Loucy (cell line): ENCODE measurements at regions not wholly inside any gene's neighbourhood (a gene's known extent, or its start where the extent isn't known, plus 50 kb on each side); places are given as distances from the start of the nearest gene placed in this dataset.
"Not testable (repeated sequence)": the region's sequence is repeated elsewhere in the genome, so short reads cannot be mapped to it uniquely, and the experiment has no call there.

ENCODE experiments used
- H2AFZ ChIP-seq: fragments of 200-600 bp; sonication (generic); 2 replicates; pipeline ENCODE4 v1.6.0; 2016; ENCODE audit warnings: antibody characterized with exemption, mild to moderate bottlenecking, low read length, moderate library complexity
- H3F3A ChIP-seq: fragments of 200-600 bp; 2 replicates; pipeline ENCODE4 v1.6.0; 2016; ENCODE audit warnings: antibody characterized with exemption, low read depth, mild to moderate bottlenecking
- H3K27me3 ChIP-seq: fragments of 200-600 bp; sonication (generic); 2 replicates; pipeline ENCODE4 v1.6.1; 2014; ENCODE audit warnings: low read length, mild to moderate bottlenecking; ENCODE audit not compliant: insufficient read depth, poor library complexity, severe bottlenecking
- H3K36me3 ChIP-seq: fragments of 200-600 bp; sonication (generic); 2 replicates; pipeline ENCODE4 v1.6.1; 2016; ENCODE audit warnings: low read length; ENCODE audit not compliant: insufficient read depth
- H3K4me1 ChIP-seq: fragments of 200-600 bp; sonication (generic); 2 replicates; pipeline ENCODE4 v1.5.1; 2014; ENCODE audit warnings: low read length, mild to moderate bottlenecking; ENCODE audit not compliant: insufficient read depth, poor library complexity, severe bottlenecking
- H3K4me2 ChIP-seq: fragments of 200-600 bp; sonication (generic); 2 replicates; pipeline ENCODE4 v1.6.0; 2014; ENCODE audit warnings: antibody characterized with exemption, low read length, low read depth, mild to moderate bottlenecking; ENCODE audit not compliant: poor library complexity, severe bottlenecking
- H3K4me3 ChIP-seq: fragments of 200-600 bp; sonication (generic); 2 replicates; pipeline ENCODE4 v1.5.1; 2014; ENCODE audit warnings: low read length, mild to moderate bottlenecking, mixed read lengths; ENCODE audit not compliant: poor library complexity, severe bottlenecking
- H3K79me2 ChIP-seq: fragments of 200-600 bp; sonication (generic); 2 replicates; pipeline ENCODE4 v1.6.1; 2014; ENCODE audit warnings: low read length; ENCODE audit not compliant: insufficient read depth
- H3K9ac ChIP-seq: fragments of 200-600 bp; sonication (generic); 2 replicates; pipeline ENCODE4 v1.6.0; 2014; ENCODE audit warnings: mild to moderate bottlenecking, low read depth, low read length, moderate library complexity; ENCODE audit not compliant: poor library complexity, severe bottlenecking
- H3K9me2 ChIP-seq: fragments of 200-600 bp; sonication (generic); replicated peaks from 2 replicates; pipeline ENCODE4 v1.6.1; 2016; ENCODE audit warnings: low read depth, low read length, mixed read lengths
- H3K9me3 ChIP-seq: fragments of 200-600 bp; sonication (generic); 2 replicates; pipeline ENCODE4 v1.6.1; 2014; ENCODE audit warnings: mild to moderate bottlenecking, antibody characterized with exemption, low read length, low read depth; ENCODE audit not compliant: insufficient read depth
- H4K20me1 ChIP-seq: fragments of 200-600 bp; sonication (generic); 2 replicates; pipeline ENCODE4 v1.6.0; 2014; ENCODE audit warnings: antibody characterized with exemption, low read length, mild to moderate bottlenecking; ENCODE audit not compliant: insufficient read depth, poor library complexity, severe bottlenecking
- CTCF ChIP-seq: fragments of 200-600 bp; sonication (generic); conservative IDR thresholded peaks from 2 replicates; pipeline ENCODE4 v1.5.1; 2014; ENCODE audit warnings: mild to moderate bottlenecking, antibody characterized with exemption, low read length
- EZH2phosphoT487 ChIP-seq: fragments of 200-600 bp; IDR thresholded peaks from 2 replicates; pipeline ENCODE4 v1.6.1; 2018; ENCODE audit warnings: antibody characterized with exemption, mild to moderate bottlenecking, moderate library complexity, borderline replicate concordance

GRCh38 chr3:176840641-176841286 is 356.5 kb downstream of the TBL1XR1 start:
- Histone ChIP-seq H4K20me1 (no peaks in the 10 kb centered on the region), H3K9me2 (no peaks in the 10 kb centered on the region), H3K9ac (no peak overlapping the region), H3K4me1 (no peaks in the 10 kb centered on the region), H3K9me3 (no peaks in the 10 kb centered on the region), H3F3A (no peaks in the 10 kb centered on the region), H3K4me2 (no peak overlapping the region), H3K4me3 (no peak overlapping the region), H2AFZ (no peak overlapping the region), H3K27me3 (no peaks in the 10 kb centered on the region), H3K36me3 (no peaks in the 10 kb centered on the region), H3K79me2 (no peaks in the 10 kb centered on the region)
- TF ChIP-seq CTCF, result no peak
- TF ChIP-seq EZH2phosphoT487, result no peak

- Histone ChIP-seq H3K4me3 (no peak overlapping the region), H3F3A (no peaks in the 10 kb centered on the region), H3K4me1 (no peaks in the 10 kb centered on the region), H4K20me1 (no peaks in the 10 kb centered on the region), H3K36me3 (no peaks in the 10 kb centered on the region), H3K9me2 (no peaks in the 10 kb centered on the region), H2AFZ (no peak overlapping the region), H3K9ac (no peak overlapping the region), H3K4me2 (no peak overlapping the region), H3K9me3 (no peaks in the 10 kb centered on the region), H3K79me2 (no peaks in the 10 kb centered on the region), H3K27me3 (no peaks in the 10 kb centered on the region)
- TF ChIP-seq CTCF, result no peak
- no peak for TF ChIP-seq EZH2phosphoT487
These were observed 357.4 kb downstream of the TBL1XR1 start for GRCh38 chr3:176839901-176840300.

GRCh38 chr3:176839466-176839865 is 357.8 kb downstream of the TBL1XR1 start:
- H3K4me3 ChIP-seq, result no peak overlapping the region
- no peak for TF ChIP-seq CTCF
- no peak for TF ChIP-seq EZH2phosphoT487
- no peaks in the 10 kb centered on the region for H3K9me3 ChIP-seq
- no peaks in the 10 kb centered on the region for H3K79me2 ChIP-seq
- no peaks in the 10 kb centered on the region for H3F3A ChIP-seq
- H3K9me2 ChIP-seq, result no peaks in the 10 kb centered on the region
- H2AFZ ChIP-seq, result no peak overlapping the region
- no peaks in the 10 kb centered on the region for H3K27me3 ChIP-seq
- H4K20me1 ChIP-seq, result no peaks in the 10 kb centered on the region
- no peak overlapping the region for H3K4me2 ChIP-seq
- H3K9ac ChIP-seq, result no peak overlapping the region
- H3K36me3 ChIP-seq, result no peaks in the 10 kb centered on the region
- no peaks in the 10 kb centered on the region for H3K4me1 ChIP-seq

GRCh38 chr3:176827244-176827643 is 370.0 kb downstream of the TBL1XR1 start:
- not testable (repeated sequence) for H3K27me3 ChIP-seq, H3K79me2 ChIP-seq, H3K9ac ChIP-seq, H3K9me2 ChIP-seq, H3F3A ChIP-seq, H3K4me1 ChIP-seq, H3K9me3 ChIP-seq, H4K20me1 ChIP-seq, H3K4me2 ChIP-seq, H2AFZ ChIP-seq, H3K36me3 ChIP-seq, H3K4me3 ChIP-seq
